Neural cell (in vitro differentiated cells): ENCODE measurements at regions not wholly inside any gene's neighbourhood (a gene's known extent, or its start where the extent isn't known, plus 50 kb on each side); places are given as distances from the start of the nearest gene placed in this dataset.

ENCODE experiments used
- EP300 ChIP-seq: fragments of 450-650 bp; conservative IDR thresholded peaks from 2 replicates; pipeline ENCODE4 v1.6.1; 2014; ENCODE audit warnings: antibody characterized with exemption, mild to moderate bottlenecking, moderate library complexity; ENCODE audit not compliant: poor library complexity, severe bottlenecking
- EZH2 ChIP-seq: fragments of 200-600, 300-800 bp; shearing (Covaris generic), sonication (generic); IDR thresholded peaks from 2 replicates; pipeline ENCODE4 v1.6.1; 2014; ENCODE audit warnings: antibody characterized with exemption, low read length, borderline replicate concordance, mild to moderate bottlenecking; ENCODE audit not compliant: insufficient read depth, poor library complexity, severe bottlenecking
- MXI1 ChIP-seq: fragments of 450-650 bp; conservative IDR thresholded peaks from 2 replicates; pipeline ENCODE4 v1.6.1; 2014; ENCODE audit warnings: antibody characterized with exemption, mild to moderate bottlenecking; ENCODE audit not compliant: poor library complexity, severe bottlenecking
- POLR2AphosphoS5 ChIP-seq: IDR thresholded peaks from 2 replicates; pipeline ENCODE4 v1.6.1; 2012
- RAD21 ChIP-seq: fragments of 450-650 bp; conservative IDR thresholded peaks from 2 replicates; pipeline ENCODE4 v1.6.1; 2014; ENCODE audit warnings: antibody characterized with exemption, mild to moderate bottlenecking, moderate library complexity
- SMC3 ChIP-seq: fragments of 450-650 bp; conservative IDR thresholded peaks from 2 replicates; pipeline ENCODE4 v1.6.1; 2014; ENCODE audit warnings: antibody characterized with exemption, mild to moderate bottlenecking, moderate library complexity; ENCODE audit not compliant: poor library complexity
- TAF1 ChIP-seq: IDR thresholded peaks from 2 replicates; pipeline ENCODE4 v1.6.1; 2012; ENCODE audit warnings: low read depth
- TF ChIP-seq, protein P1 (sequence below): IDR thresholded peaks from 2 replicates; pipeline ENCODE4 v1.6.1; 2012; ENCODE audit warnings: borderline replicate concordance
- TF ChIP-seq, protein P2 (sequence below): fragments of 450-650 bp; IDR thresholded peaks from 2 replicates; pipeline ENCODE4 v1.5.1; 2014; ENCODE audit warnings: antibody characterized with exemption, mild to moderate bottlenecking, moderate library complexity; ENCODE audit not compliant: poor library complexity, severe bottlenecking

DNA sequence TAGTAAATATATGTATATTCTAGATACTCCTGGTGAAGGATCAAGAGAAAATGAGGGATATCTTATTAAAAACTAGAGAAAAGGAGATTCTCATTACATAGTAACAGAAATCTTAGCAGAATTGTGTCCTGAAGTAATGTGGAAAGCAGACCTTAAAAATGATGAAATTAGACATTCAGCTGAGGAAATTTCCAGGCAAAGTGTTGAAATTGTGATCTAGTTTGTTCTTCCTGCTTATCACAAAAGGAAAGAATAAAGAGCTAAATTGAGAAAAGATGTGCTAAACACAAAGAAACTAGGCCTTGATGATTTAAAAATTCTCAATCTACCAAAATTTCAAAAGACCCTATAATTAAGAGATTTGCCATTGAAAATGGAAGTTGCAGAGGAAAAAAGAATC lies 362.6 kb upstream of the PLSCR5 start:
- TF ChIP-seq TAF1 (no peak), POLR2AphosphoS5 (no peak), SMC3 (no peak), RAD21 (no peak), EZH2 (no peak), EP300 (no peak), MXI1 (no peak)
- TF ChIP-seq, protein P1, sequence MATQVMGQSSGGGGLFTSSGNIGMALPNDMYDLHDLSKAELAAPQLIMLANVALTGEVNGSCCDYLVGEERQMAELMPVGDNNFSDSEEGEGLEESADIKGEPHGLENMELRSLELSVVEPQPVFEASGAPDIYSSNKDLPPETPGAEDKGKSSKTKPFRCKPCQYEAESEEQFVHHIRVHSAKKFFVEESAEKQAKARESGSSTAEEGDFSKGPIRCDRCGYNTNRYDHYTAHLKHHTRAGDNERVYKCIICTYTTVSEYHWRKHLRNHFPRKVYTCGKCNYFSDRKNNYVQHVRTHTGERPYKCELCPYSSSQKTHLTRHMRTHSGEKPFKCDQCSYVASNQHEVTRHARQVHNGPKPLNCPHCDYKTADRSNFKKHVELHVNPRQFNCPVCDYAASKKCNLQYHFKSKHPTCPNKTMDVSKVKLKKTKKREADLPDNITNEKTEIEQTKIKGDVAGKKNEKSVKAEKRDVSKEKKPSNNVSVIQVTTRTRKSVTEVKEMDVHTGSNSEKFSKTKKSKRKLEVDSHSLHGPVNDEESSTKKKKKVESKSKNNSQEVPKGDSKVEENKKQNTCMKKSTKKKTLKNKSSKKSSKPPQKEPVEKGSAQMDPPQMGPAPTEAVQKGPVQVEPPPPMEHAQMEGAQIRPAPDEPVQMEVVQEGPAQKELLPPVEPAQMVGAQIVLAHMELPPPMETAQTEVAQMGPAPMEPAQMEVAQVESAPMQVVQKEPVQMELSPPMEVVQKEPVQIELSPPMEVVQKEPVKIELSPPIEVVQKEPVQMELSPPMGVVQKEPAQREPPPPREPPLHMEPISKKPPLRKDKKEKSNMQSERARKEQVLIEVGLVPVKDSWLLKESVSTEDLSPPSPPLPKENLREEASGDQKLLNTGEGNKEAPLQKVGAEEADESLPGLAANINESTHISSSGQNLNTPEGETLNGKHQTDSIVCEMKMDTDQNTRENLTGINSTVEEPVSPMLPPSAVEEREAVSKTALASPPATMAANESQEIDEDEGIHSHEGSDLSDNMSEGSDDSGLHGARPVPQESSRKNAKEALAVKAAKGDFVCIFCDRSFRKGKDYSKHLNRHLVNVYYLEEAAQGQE, result no peak
- TF ChIP-seq, protein P2, sequence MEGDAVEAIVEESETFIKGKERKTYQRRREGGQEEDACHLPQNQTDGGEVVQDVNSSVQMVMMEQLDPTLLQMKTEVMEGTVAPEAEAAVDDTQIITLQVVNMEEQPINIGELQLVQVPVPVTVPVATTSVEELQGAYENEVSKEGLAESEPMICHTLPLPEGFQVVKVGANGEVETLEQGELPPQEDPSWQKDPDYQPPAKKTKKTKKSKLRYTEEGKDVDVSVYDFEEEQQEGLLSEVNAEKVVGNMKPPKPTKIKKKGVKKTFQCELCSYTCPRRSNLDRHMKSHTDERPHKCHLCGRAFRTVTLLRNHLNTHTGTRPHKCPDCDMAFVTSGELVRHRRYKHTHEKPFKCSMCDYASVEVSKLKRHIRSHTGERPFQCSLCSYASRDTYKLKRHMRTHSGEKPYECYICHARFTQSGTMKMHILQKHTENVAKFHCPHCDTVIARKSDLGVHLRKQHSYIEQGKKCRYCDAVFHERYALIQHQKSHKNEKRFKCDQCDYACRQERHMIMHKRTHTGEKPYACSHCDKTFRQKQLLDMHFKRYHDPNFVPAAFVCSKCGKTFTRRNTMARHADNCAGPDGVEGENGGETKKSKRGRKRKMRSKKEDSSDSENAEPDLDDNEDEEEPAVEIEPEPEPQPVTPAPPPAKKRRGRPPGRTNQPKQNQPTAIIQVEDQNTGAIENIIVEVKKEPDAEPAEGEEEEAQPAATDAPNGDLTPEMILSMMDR, result no peak
